Prostate gland (tissue), 2 donors: ENCODE measurements at regions not wholly inside any gene's neighbourhood (a gene's known extent, or its start where the extent isn't known, plus 50 kb on each side); places are given as distances from the start of the nearest gene placed in this dataset.

Experiments used
- CTCF ChIP-seq, 4 experiments: fragments of 200-600 bp in 2 of 4; fragments of 450-650 bp in 2 of 4; sonication (generic) in 2 of 4; IDR thresholded peaks; 1 replicate in 3 of 4; 2 replicates in 1 of 4; pipeline ENCODE4 v1.5.1; 2016 to 2019; ENCODE audit warnings: antibody characterized with exemption in 4 of 4, mild to moderate bottlenecking in 2 of 4, moderate library complexity in 2 of 4
- POLR2A ChIP-seq: fragments of 450-650 bp; IDR thresholded peaks from one replicate; pipeline ENCODE4 v1.6.1; 2016; ENCODE audit warnings: antibody characterized with exemption, mild to moderate bottlenecking

- TF ChIP-seq CTCF (IDR thresholded peaks at IDR 0.05) (no peak), POLR2A (no peak)
Observed at GRCh38 chr7:43018446-43018845, 86.3 kb downstream of the MRPL32 start.
